Mesothelial cell of epicardium (in vitro differentiated cells): ENCODE measurements at regions not wholly inside any gene's neighbourhood (a gene's known extent, or its start where the extent isn't known, plus 50 kb on each side); places are given as distances from the start of the nearest gene placed in this dataset.
A peak's percentile ranks its signal among the peaks of the same experiment; 100 is the strongest.

Experiments
- DNase-seq, 2 experiments: peaks; one replicate each; pipeline ENCODE4 v3.0.0; 2021; ENCODE audit warnings: low spot score in 2 of 2; ENCODE audit not compliant: unreplicated experiment in 2 of 2
- H3K27ac Mint-ChIP-seq: 2 replicates; pipeline ENCODE4 v1.8.0; 2021; ENCODE audit warnings: mixed read lengths
- H3K27me3 Mint-ChIP-seq: 2 replicates; pipeline ENCODE4 v1.8.0; 2021; ENCODE audit warnings: low read depth, mixed read lengths
- H3K36me3 Mint-ChIP-seq: 2 replicates; pipeline ENCODE4 v1.8.0; 2021; ENCODE audit warnings: mixed read lengths
- H3K4me1 Mint-ChIP-seq: 2 replicates; pipeline ENCODE4 v1.8.0; 2021; ENCODE audit warnings: mixed read lengths
- H3K4me3 Mint-ChIP-seq: 2 replicates; pipeline ENCODE4 v1.8.0; 2021; ENCODE audit warnings: mild to moderate bottlenecking, moderate library complexity, mixed read lengths
- H3K9me3 Mint-ChIP-seq: 2 replicates; pipeline ENCODE4 v1.8.0; 2021; ENCODE audit warnings: mixed read lengths
- TF ChIP-seq, protein P1 (sequence below): fragments of 200-600 bp; sonication (generic); IDR thresholded peaks from one replicate; pipeline ENCODE4 v1.5.0; 2021; ENCODE audit warnings: antibody characterized with exemption; ENCODE audit not compliant: unreplicated experiment

DNA sequence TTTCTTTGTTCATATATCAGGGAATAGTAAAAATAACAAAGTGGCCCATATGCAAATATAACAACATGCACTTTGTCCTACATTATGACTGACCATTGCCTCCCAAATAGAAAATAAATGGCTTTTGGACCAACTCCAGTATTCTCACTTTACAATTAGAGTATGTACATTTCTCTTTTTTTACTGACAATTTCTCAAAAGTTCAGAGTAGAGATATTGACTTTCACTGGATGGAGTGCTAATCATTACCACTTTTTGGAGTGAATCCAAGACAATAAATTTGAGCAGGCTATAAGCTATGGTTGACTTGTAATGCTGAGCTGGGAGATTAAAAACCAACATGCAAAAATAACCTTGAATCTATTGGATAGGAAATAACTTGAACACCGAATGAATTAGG lies 987.4 kb downstream of the SUCLG1 start:
- TF ChIP-seq, protein P1, sequence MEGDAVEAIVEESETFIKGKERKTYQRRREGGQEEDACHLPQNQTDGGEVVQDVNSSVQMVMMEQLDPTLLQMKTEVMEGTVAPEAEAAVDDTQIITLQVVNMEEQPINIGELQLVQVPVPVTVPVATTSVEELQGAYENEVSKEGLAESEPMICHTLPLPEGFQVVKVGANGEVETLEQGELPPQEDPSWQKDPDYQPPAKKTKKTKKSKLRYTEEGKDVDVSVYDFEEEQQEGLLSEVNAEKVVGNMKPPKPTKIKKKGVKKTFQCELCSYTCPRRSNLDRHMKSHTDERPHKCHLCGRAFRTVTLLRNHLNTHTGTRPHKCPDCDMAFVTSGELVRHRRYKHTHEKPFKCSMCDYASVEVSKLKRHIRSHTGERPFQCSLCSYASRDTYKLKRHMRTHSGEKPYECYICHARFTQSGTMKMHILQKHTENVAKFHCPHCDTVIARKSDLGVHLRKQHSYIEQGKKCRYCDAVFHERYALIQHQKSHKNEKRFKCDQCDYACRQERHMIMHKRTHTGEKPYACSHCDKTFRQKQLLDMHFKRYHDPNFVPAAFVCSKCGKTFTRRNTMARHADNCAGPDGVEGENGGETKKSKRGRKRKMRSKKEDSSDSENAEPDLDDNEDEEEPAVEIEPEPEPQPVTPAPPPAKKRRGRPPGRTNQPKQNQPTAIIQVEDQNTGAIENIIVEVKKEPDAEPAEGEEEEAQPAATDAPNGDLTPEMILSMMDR = no peak
- H3K4me3 Mint-ChIP-seq = no peak overlapping the region
- peaks cover 8% of the 10 kb centered on the region for H3K9me3 Mint-ChIP-seq
- H3K27ac Mint-ChIP-seq = peak overlapping the region; percentile 1
- no peak for DNase-seq
- no peaks in the 10 kb centered on the region for H3K27me3 Mint-ChIP-seq
- H3K36me3 Mint-ChIP-seq = peaks cover 7% of the 10 kb centered on the region
- H3K4me1 Mint-ChIP-seq = peaks cover 20% of the 10 kb centered on the region

DNA sequence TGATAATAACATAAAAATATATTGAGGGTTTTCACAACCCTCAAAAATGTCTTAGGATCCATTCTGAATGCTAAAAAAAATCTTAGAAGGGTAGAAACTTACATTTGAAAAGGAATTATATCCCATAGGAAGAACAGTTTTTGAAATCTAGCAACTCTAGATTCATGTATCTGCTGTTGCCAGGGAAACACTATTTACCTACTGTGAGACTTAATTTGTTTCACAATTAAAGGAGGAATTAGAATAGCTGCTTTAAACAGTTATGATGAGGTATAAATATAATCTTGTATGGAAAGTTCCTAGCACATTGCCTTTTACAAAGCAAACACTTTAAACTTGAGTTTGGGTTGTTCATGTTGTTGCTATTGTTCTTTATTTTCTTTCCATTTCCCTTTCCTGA lies 988.2 kb downstream of the SUCLG1 start:
- Mint-ChIP-seq H3K4me1 (peaks cover 24% of the 10 kb centered on the region), H3K27ac (no peak overlapping the region), H3K4me3 (no peak overlapping the region), H3K36me3 (peaks cover 7% of the 10 kb centered on the region), H3K9me3 (peaks cover 7% of the 10 kb centered on the region), H3K27me3 (no peaks in the 10 kb centered on the region)
- TF ChIP-seq, protein P1 = no peak
- DNase-seq = no peak

DNA sequence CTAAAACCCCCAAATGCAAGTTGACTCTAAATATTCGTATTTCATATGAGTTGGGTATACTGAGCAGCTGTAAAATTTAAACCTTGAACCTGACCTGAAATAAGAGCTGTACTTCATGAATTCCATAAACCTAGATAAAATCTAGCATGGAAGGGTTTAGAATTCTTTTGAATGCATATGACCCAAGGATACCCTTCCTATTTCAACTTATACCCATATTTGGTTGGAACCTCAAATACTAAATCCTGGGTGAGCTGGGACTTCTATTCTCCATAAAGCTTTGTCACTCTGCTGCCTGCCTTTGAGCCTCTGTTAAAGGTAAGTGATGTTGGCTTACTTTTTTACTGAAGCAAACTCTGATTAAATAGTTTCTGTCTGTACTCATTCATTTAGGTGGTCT lies 994.6 kb downstream of the SUCLG1 start:
- H3K27me3 Mint-ChIP-seq = no peaks in the 10 kb centered on the region
- TF ChIP-seq, protein P1 = no peak

DNA sequence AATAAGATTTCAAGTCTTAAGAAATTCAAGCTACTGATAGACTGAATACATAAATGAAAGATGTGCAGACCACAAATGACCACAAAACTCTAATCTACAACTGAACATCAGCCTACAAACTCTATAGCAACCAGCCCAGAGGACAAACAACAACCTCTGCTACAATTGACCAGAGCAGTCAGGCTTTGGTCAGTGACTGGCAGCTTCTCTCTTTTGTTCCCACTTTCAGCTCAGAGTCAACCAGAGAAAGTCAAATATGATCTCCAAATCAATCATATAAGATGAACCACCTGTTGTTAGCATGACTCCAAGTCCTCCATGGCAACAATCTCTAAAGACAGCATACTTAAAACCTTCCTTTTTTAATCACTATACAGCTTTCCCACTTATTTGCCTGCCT lies 996.2 kb downstream of the SUCLG1 start:
- DNase-seq = no peak
- Mint-ChIP-seq H3K36me3 (peaks cover 8% of the 10 kb centered on the region), H3K4me3 (no peak overlapping the region), H3K4me1 (peaks cover 26% of the 10 kb centered on the region), H3K27me3 (no peaks in the 10 kb centered on the region), H3K27ac (no peak overlapping the region), H3K9me3 (peaks cover 13% of the 10 kb centered on the region)
- TF ChIP-seq, protein P1 = no peak

More for the DNA sequence above, 994.6 kb downstream of the SUCLG1 start:
- DNase-seq = no peak
- peak overlapping the region; percentile 22 for H3K4me3 Mint-ChIP-seq
- peaks cover 32% of the 10 kb centered on the region for H3K4me1 Mint-ChIP-seq
- H3K9me3 Mint-ChIP-seq = peaks cover 13% of the 10 kb centered on the region
- H3K27ac Mint-ChIP-seq = peak overlapping the region; percentile 60
- peaks cover 8% of the 10 kb centered on the region for H3K36me3 Mint-ChIP-seq

DNA sequence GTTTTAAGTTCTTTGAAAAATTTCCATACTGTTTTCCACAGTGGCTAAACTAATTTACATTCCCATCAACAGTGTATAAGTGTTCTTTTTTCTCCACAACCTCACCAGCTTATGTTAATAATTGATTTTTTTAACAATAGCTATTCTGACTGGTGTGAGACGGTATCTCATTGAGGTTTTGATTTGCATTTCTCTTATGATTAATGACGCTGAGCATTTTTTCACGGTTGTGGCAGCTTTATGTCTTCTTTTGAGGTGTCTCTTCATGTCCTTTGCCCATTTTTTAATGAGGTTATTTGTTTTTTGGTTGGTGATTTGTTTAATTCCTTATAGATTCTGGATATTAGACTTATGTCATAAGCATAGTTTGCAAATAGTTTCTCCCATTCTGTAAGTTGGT lies 997.9 kb downstream of the SUCLG1 start:
- no peak for DNase-seq
- peaks cover 2% of the 10 kb centered on the region for H3K36me3 Mint-ChIP-seq
- no peak overlapping the region for H3K4me3 Mint-ChIP-seq
- no peak overlapping the region for H3K27ac Mint-ChIP-seq
- peaks cover 6% of the 10 kb centered on the region for H3K9me3 Mint-ChIP-seq
- peaks cover 21% of the 10 kb centered on the region for H3K4me1 Mint-ChIP-seq
- TF ChIP-seq, protein P1 = no peak
- no peaks in the 10 kb centered on the region for H3K27me3 Mint-ChIP-seq

DNA sequence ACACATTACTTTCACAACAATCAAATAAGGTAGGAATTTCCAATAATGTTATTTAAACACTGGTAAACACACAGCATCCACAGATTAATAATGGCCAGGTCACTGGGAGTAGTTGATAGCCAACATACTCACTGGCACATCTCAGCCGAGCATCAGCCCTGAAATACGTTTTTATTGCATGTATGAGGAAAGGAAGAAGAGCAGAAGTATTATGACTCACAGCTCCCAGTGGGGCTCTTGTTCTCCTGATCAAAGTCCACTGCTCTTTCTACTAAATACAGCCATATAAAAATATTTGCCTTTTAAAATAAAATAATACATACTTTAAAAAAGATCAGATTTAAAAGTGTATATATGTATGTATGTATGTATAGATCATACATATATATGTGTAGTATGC lies 999.6 kb downstream of the SUCLG1 start:
- peaks cover 9% of the 10 kb centered on the region for H3K9me3 Mint-ChIP-seq
- H3K27ac Mint-ChIP-seq = no peak overlapping the region
- peaks cover 8% of the 10 kb centered on the region for H3K4me1 Mint-ChIP-seq
- no peaks in the 10 kb centered on the region for H3K27me3 Mint-ChIP-seq
- H3K36me3 Mint-ChIP-seq = peaks cover 2% of the 10 kb centered on the region
- no peak overlapping the region for H3K4me3 Mint-ChIP-seq
- TF ChIP-seq, protein P1 = no peak
- no peak for DNase-seq
